Hypothalamus (tissue), 51 donors: ENCODE measurements at regions not wholly inside any gene's neighbourhood (a gene's known extent, or its start where the extent isn't known, plus 50 kb on each side); places are given as distances from the start of the nearest gene placed in this dataset.
"Not testable (repeated sequence)": the region's sequence is repeated elsewhere in the genome, so short reads cannot be mapped to it uniquely, and the experiment has no call there.

Experiments used
- DNase-seq, 51 donors: peaks; one replicate each; lab custom pipeline; 2025; lab: John Stamatoyannopoulos, UW

GRCh38 chr14:25887251-25887878, 710.5 kb downstream of the NOVA1 start:
- DNase-seq, result peak in 1 of 51 donors; percentile 2

GRCh38 chr14:25884657-25885056, 713.2 kb downstream of the NOVA1 start:
- no peak for DNase-seq

- no peak for DNase-seq
These were observed 714.9 kb downstream of the NOVA1 start for GRCh38 chr14:25882899-25883298.

- DNase-seq, result no peak
These were observed 722.4 kb downstream of the NOVA1 start for GRCh38 chr14:25875475-25875874.

- DNase-seq, result no peak
These were observed 728.0 kb downstream of the NOVA1 start for GRCh38 chr14:25869854-25870253.

- no peak for DNase-seq
These were observed 729.1 kb downstream of the NOVA1 start for GRCh38 chr14:25868521-25869314.

GRCh38 chr14:25861406-25861805, 736.4 kb downstream of the NOVA1 start:
- no peak for DNase-seq

- DNase-seq, result peak in 1 of 51 donors; percentile 11
These were observed 749.2 kb downstream of the NOVA1 start for GRCh38 chr14:25848601-25849000.

GRCh38 chr14:25846246-25846645, 751.6 kb downstream of the NOVA1 start:
- no peak for DNase-seq

- peak in 1 of 51 donors; percentile 37 for DNase-seq
These were observed 754.1 kb downstream of the NOVA1 start for GRCh38 chr14:25843481-25844470.

- DNase-seq, result no peak
These were observed 756.6 kb downstream of the NOVA1 start for GRCh38 chr14:25841226-25841625.

GRCh38 chr14:25837551-25837965, 760.3 kb downstream of the NOVA1 start:
- DNase-seq, result no peak

- no peak for DNase-seq
These were observed 761.2 kb downstream of the NOVA1 start for GRCh38 chr14:25836636-25837035.

- DNase-seq, result peak in 40 of 51 donors; percentile 1 to 71 (median 30)
These were observed 764.3 kb downstream of the NOVA1 start for GRCh38 chr14:25833341-25834126.

- no peak for DNase-seq
These were observed 765.2 kb downstream of the NOVA1 start for GRCh38 chr14:25832585-25832984.

GRCh38 chr14:25828562-25828961, 769.3 kb downstream of the NOVA1 start:
- no peak for DNase-seq

GRCh38 chr14:25826105-25826504, 771.7 kb downstream of the NOVA1 start:
- DNase-seq, result no peak

- DNase-seq, result peak in 1 of 51 donors; percentile 2
These were observed 770.4 kb upstream of the STXBP6 start for GRCh38 chr14:25820368-25820767.

- not testable (repeated sequence) for DNase-seq
These were observed 764.7 kb upstream of the STXBP6 start for GRCh38 chr14:25814622-25815021.

GRCh38 chr14:25803386-25804018, 753.6 kb upstream of the STXBP6 start:
- DNase-seq, result no peak
